HepG2 (cell line): ENCODE measurements at regions not wholly inside any gene's neighbourhood (a gene's known extent, or its start where the extent isn't known, plus 50 kb on each side); places are given as distances from the start of the nearest gene placed in this dataset.

Experiments used
- ATF2 ChIP-seq: sonication (generic); formaldehyde crosslinking; IDR thresholded peaks from 2 replicates; pipeline ENCODE4 v1.4.0; 2020; ENCODE audit warnings: missing genetic modification reagents
- ATF7 ChIP-seq, 2 experiments: fragments of 450-650 bp in 1 of 2; sonication (generic) in 1 of 2; formaldehyde crosslinking in 1 of 2; IDR thresholded peaks; 2 replicates each; pipeline versions ENCODE4 v1.4.0 to v1.6.1; 2016 to 2020; ENCODE audit warnings: antibody characterized with exemption in 1 of 2, mild to moderate bottlenecking in 1 of 2, missing genetic modification reagents in 1 of 2
- CTCF ChIP-seq: sonication (generic); formaldehyde crosslinking; IDR thresholded peaks from 2 replicates; pipeline ENCODE4 v1.5.0; 2020; ENCODE audit warnings: mild to moderate bottlenecking, missing genetic modification reagents, moderate library complexity
- EZH2 ChIP-seq: conservative IDR thresholded peaks from 2 replicates; pipeline ENCODE4 v1.6.1; 2012; ENCODE audit warnings: mild to moderate bottlenecking, low read depth, low read length, moderate library complexity
- MED1 ChIP-seq: sonication (generic); formaldehyde crosslinking; IDR thresholded peaks from 2 replicates; pipeline ENCODE4 v1.4.0; 2020; ENCODE audit warnings: missing genetic modification reagents
- NRL ChIP-seq: sonication (generic); formaldehyde crosslinking; IDR thresholded peaks from 2 replicates; pipeline ENCODE4 v1.5.0; 2020; ENCODE audit warnings: missing genetic modification reagents, mild to moderate bottlenecking, moderate library complexity, borderline replicate concordance
- PCBP1 ChIP-seq: fragments of 200-400 bp; formaldehyde crosslinking; IDR thresholded peaks from 2 replicates; pipeline ENCODE4 v1.6.1; 2017; ENCODE audit warnings: mild to moderate bottlenecking, low read depth, low read length, borderline replicate concordance
- PHF20 ChIP-seq: sonication (generic); formaldehyde crosslinking; IDR thresholded peaks from 2 replicates; pipeline ENCODE4 v1.5.0; 2020; ENCODE audit warnings: mild to moderate bottlenecking, missing genetic modification reagents
- PHF21A ChIP-seq: sonication (generic); formaldehyde crosslinking; IDR thresholded peaks from 2 replicates; pipeline ENCODE4 v1.5.0; 2020; ENCODE audit warnings: mild to moderate bottlenecking, missing genetic modification reagents
- POLR2A ChIP-seq, 2 experiments: IDR thresholded peaks; 2 replicates each; pipeline ENCODE4 v1.6.1; 2011; ENCODE audit warnings: low read depth in 2 of 2, low read length in 2 of 2, mild to moderate bottlenecking in 1 of 2, moderate library complexity in 1 of 2; ENCODE audit not compliant: insufficient read depth in 1 of 2
- RARG ChIP-seq: sonication (generic); formaldehyde crosslinking; IDR thresholded peaks from 2 replicates; pipeline ENCODE4 v1.4.0; 2020; ENCODE audit warnings: low read depth, mild to moderate bottlenecking, missing genetic modification reagents
- SAP130 ChIP-seq: IDR thresholded peaks from 2 replicates; pipeline ENCODE4 v1.6.1; 2016; ENCODE audit warnings: low read depth
- TCF7L2 ChIP-seq: IDR thresholded peaks from 2 replicates; pipeline ENCODE4 v1.6.1; 2011; ENCODE audit warnings: mild to moderate bottlenecking, low read depth, low read length, moderate library complexity
- ZBTB38 ChIP-seq: sonication (generic); formaldehyde crosslinking; IDR thresholded peaks from 2 replicates; pipeline ENCODE4 v1.5.1; 2020; ENCODE audit warnings: mild to moderate bottlenecking, missing genetic modification reagents

GRCh38 chr2:138428710-138429440 lies 72.7 kb upstream of the SPOPL start:
- TF ChIP-seq EZH2 (no peak), RARG (CRISPR knock-in tag) (no peak), ATF7 (IDR thresholded peaks at IDR 0.05) (no peak), ATF7 (CRISPR knock-in tag; IDR thresholded peaks at IDR 0.05) (no peak), PHF21A (no peak), ATF2 (CRISPR knock-in tag) (no peak), NRL (CRISPR knock-in tag) (no peak), MED1 (CRISPR knock-in tag) (no peak), SAP130 (CRISPR knock-in tag) (no peak), POLR2A (IDR thresholded peaks at IDR 0.05; ENCODE audit: insufficient read depth in 1 of 2, low read depth in 2 of 2, low read length in 2 of 2) (no peak), PHF20 (no peak), CTCF (CRISPR knock-in tag) (no peak), ZBTB38 (CRISPR knock-in tag) (no peak), TCF7L2 (no peak), PCBP1 (no peak)
